IMR-90 (cell line): ENCODE measurements at regions not wholly inside any gene's neighbourhood (a gene's known extent, or its start where the extent isn't known, plus 50 kb on each side); places are given as distances from the start of the nearest gene placed in this dataset.

ENCODE experiments used
- ATAC-seq: fragments of 200-7000 bp; cut with Tn5 transposase; 2 replicates; pipeline ENCODE4 v1.9.1; 2020; ENCODE audit warnings: low read depth, mild to moderate bottlenecking, moderate library complexity
- BruUV-seq: library from RNA; stranded (reverse); fragments of 400-500 nt; replicated peaks from 2 replicates; lab custom pipeline; 2021; lab: Mats Ljungman, UMichigan
- CTCF ChIA-PET: fragments of 300-600 bp; formaldehyde crosslinking; extraction: SDS; loops from one replicate; lab custom pipeline; 2021; ENCODE audit warnings: antibody characterized with exemption; lab: Yijun Ruan, JAX
- POLR2A ChIA-PET: fragments of 300-600 bp; sonication (Branson Sonifier 250); formaldehyde crosslinking; loops from one replicate; lab custom pipeline; 2022; ENCODE audit warnings: antibody characterized with exemption; ENCODE audit not compliant: unreplicated experiment; lab: Charles Lee
- DNase-seq: peaks from one replicate; pipeline ENCODE4 v3.0.0; 2013
- H2AFZ ChIP-seq: replicated peaks from 2 replicates; pipeline ENCODE3; 2013; ENCODE audit warnings: low read length, mild to moderate bottlenecking; ENCODE audit not compliant: poor library complexity
- H2AK5ac ChIP-seq: 2 replicates; pipeline ENCODE4 v1.6.1; 2013; ENCODE audit warnings: low read depth, low read length, inconsistent platforms
- H2AK9ac ChIP-seq: replicated peaks from 2 replicates; pipeline ENCODE3; 2013; ENCODE audit warnings: mild to moderate bottlenecking, low read depth, low read length, moderate library complexity; ENCODE audit not compliant: poor library complexity
- H2BK120ac ChIP-seq: 2 replicates; pipeline ENCODE4 v1.6.1; 2013; ENCODE audit warnings: low read depth, low read length, inconsistent platforms
- H2BK15ac ChIP-seq: 3 replicates; pipeline ENCODE4 v1.6.1; 2013; ENCODE audit warnings: low read depth, low read length, inconsistent platforms
- H2BK20ac ChIP-seq: 2 replicates; pipeline ENCODE4 v1.6.1; 2013; ENCODE audit warnings: low read depth, mild to moderate bottlenecking, inconsistent platforms, low read length, moderate library complexity
- H2BK5ac ChIP-seq: 2 replicates; pipeline ENCODE4 v1.6.1; 2013; ENCODE audit warnings: mild to moderate bottlenecking, low read depth, low read length, inconsistent platforms; ENCODE audit not compliant: poor library complexity, severe bottlenecking
- H3K14ac ChIP-seq: replicated peaks from 2 replicates; pipeline ENCODE4 v1.6.1; 2013; ENCODE audit warnings: low read depth, low read length, inconsistent platforms
- H3K18ac ChIP-seq: 2 replicates; pipeline ENCODE4 v1.6.1; 2013; ENCODE audit warnings: low read depth, low read length, control low read depth
- H3K23ac ChIP-seq: 2 replicates; pipeline ENCODE4 v1.6.1; 2013; ENCODE audit warnings: low read depth, low read length, inconsistent platforms
- H3K27ac ChIP-seq: 2 replicates; pipeline ENCODE4 v1.5.1; 2013; ENCODE audit warnings: mild to moderate bottlenecking, control low read depth, low read length; ENCODE audit not compliant: insufficient read depth
- H3K27me3 ChIP-seq: 2 replicates; pipeline ENCODE4 v1.6.1; 2013; ENCODE audit warnings: low read length; ENCODE audit not compliant: control insufficient read depth, insufficient read depth
- H3K36me3 ChIP-seq: 2 replicates; pipeline ENCODE4 v1.6.1; 2013; ENCODE audit warnings: low read length, mixed read lengths; ENCODE audit not compliant: control insufficient read depth, insufficient read depth
- H3K4ac ChIP-seq: 2 replicates; pipeline ENCODE4 v1.6.1; 2013; ENCODE audit warnings: low read depth, low read length, inconsistent platforms
- H3K4me1 ChIP-seq: 2 replicates; pipeline ENCODE4 v1.6.1; 2013; ENCODE audit warnings: low read length, mixed read lengths; ENCODE audit not compliant: control insufficient read depth, insufficient read depth
- H3K4me2 ChIP-seq: 2 replicates; pipeline ENCODE4 v1.6.1; 2013; ENCODE audit warnings: low read depth, mild to moderate bottlenecking, control low read depth, low read length, moderate library complexity
- H3K4me3 ChIP-seq: 2 replicates; pipeline ENCODE4 v1.5.1; 2013; ENCODE audit warnings: low read depth, mild to moderate bottlenecking, control low read depth, low read length, moderate library complexity; ENCODE audit not compliant: insufficient read depth
- H3K56ac ChIP-seq: 2 replicates; pipeline ENCODE4 v1.6.1; 2013; ENCODE audit warnings: low read length, inconsistent platforms; ENCODE audit not compliant: insufficient read depth; ENCODE audit errors: extremely low read depth
- H3K79me1 ChIP-seq, 2 experiments: 2 replicates each; pipeline ENCODE4 v1.6.1; 2013; ENCODE audit warnings: low read length in 2 of 2, inconsistent platforms in 1 of 2, low read depth in 1 of 2
- H3K9ac ChIP-seq: 2 replicates; pipeline ENCODE4 v1.6.1; 2013; ENCODE audit warnings: low read depth, low read length, control low read depth
- H3K9me1 ChIP-seq: 2 replicates; pipeline ENCODE4 v1.6.1; 2013; ENCODE audit warnings: low read length, inconsistent platforms; ENCODE audit not compliant: insufficient read depth
- H3K9me3 ChIP-seq: 2 replicates; pipeline ENCODE4 v1.6.1; 2013; ENCODE audit warnings: low read length; ENCODE audit not compliant: control insufficient read depth, insufficient read depth
- H4K20me1 ChIP-seq: 2 replicates; pipeline ENCODE4 v1.6.1; 2013; ENCODE audit warnings: low read length, inconsistent platforms; ENCODE audit not compliant: insufficient read depth
- H4K5ac ChIP-seq: 2 replicates; pipeline ENCODE4 v1.6.1; 2013; ENCODE audit warnings: mild to moderate bottlenecking, low read depth, low read length, control low read depth
- H4K8ac ChIP-seq, 2 experiments: 2 replicates each; pipeline ENCODE4 v1.6.1; 2013; ENCODE audit warnings: low read depth in 2 of 2, low read length in 2 of 2, control low read depth in 1 of 2, inconsistent platforms in 1 of 2
- H4K91ac ChIP-seq: 2 replicates; pipeline ENCODE4 v1.6.1; 2013; ENCODE audit warnings: low read depth, low read length, inconsistent platforms; ENCODE audit not compliant: insufficient read depth
- CEBPB ChIP-seq: IDR thresholded peaks from 2 replicates; pipeline ENCODE4 v1.6.1; 2012; ENCODE audit warnings: low read depth, low read length, improper control_type of control experiment
- FOS ChIP-seq: fragments of 150-350 bp; IDR thresholded peaks from 2 replicates; pipeline ENCODE4 v1.6.1; 2016; ENCODE audit warnings: low read depth, low read length
- MAFK ChIP-seq: IDR thresholded peaks from 2 replicates; pipeline ENCODE4 v1.6.1; 2012; ENCODE audit warnings: low read depth, low read length, improper control_type of control experiment
- MXI1 ChIP-seq: IDR thresholded peaks from 2 replicates; pipeline ENCODE4 v1.6.1; 2012; ENCODE audit warnings: low read depth, mild to moderate bottlenecking, low read length, moderate library complexity, borderline replicate concordance
- NFE2L2 ChIP-seq: fragments of 150-350 bp; IDR thresholded peaks from 2 replicates; pipeline ENCODE4 v1.6.1; 2016; ENCODE audit warnings: low read depth, mild to moderate bottlenecking, low read length
- POLR2A ChIP-seq: IDR thresholded peaks from 2 replicates; pipeline ENCODE4 v1.6.1; 2012; ENCODE audit warnings: mild to moderate bottlenecking, low read depth, low read length
- RCOR1 ChIP-seq: IDR thresholded peaks from 2 replicates; pipeline ENCODE4 v1.6.1; 2012; ENCODE audit warnings: mild to moderate bottlenecking, low read length, improper control_type of control experiment; ENCODE audit not compliant: insufficient replicate concordance
- SMC3 ChIP-seq: fragments of 150-350 bp; IDR thresholded peaks from 2 replicates; pipeline ENCODE4 v1.6.1; 2016; ENCODE audit warnings: low read depth, mild to moderate bottlenecking, antibody characterized with exemption, low read length, moderate library complexity
- WGBS, 2 experiments: methylation state at CpG; one replicate each; pipeline versions ENCODE4 v1.1.5 to v1.1.7; 2013; ENCODE audit warnings: missing lambda C conversion rate in 2 of 2; ENCODE audit not compliant: insufficient read length in 1 of 2; ENCODE audit errors: extremely low coverage in 2 of 2; 5-methylcytosine and 5-hydroxymethylcytosine counted together
- dilution Hi-C: fragments of 300-500 bp; cut with HindIII; formaldehyde crosslinking; loops from one replicate; pipeline ENCODE4 v1.14.3; 2018; ENCODE audit warnings: low sequenced_read_pairs; ENCODE audit not compliant: unreplicated experiment
- in situ Hi-C: fragments of 300-500 bp; cut with MboI; formaldehyde crosslinking; loops from 3 replicates; pipeline ENCODE4 v1.14.3; 2019; ENCODE audit warnings: low sequenced_read_pairs, inconsistent platforms, mixed read lengths
- intact Hi-C: fragments of 100-400 bp; cut with micrococcal nuclease; formaldehyde crosslinking; loops from 2 replicates; pipeline ENCODE4 v1.10.0; 2022

GRCh38 chr16:86170720-86171119, 271.8 kb downstream of the IRF8 start:
- H3K4me1 ChIP-seq: peaks cover 12% of the 10 kb centered on the region
- dilution Hi-C loops (no loop called here), intact Hi-C loops (loop anchor here (2.0 kb wide), 1 partner anchor 50 kb away; no protein-coding TSS in a partner anchor), in situ Hi-C loops (no loop called here)
- H3K9ac ChIP-seq: no peak overlapping the region
- peak overlapping the region; percentile 98 for H4K91ac ChIP-seq
- H2AK9ac ChIP-seq: no peak overlapping the region
- H3K56ac ChIP-seq: peak overlapping the region; percentile 55; the same call in 1 of the 2 replicates
- H2BK20ac ChIP-seq: peak overlapping the region; percentile 98
- no peaks in the 10 kb centered on the region for H3K36me3 ChIP-seq
- ChIA-PET POLR2A (no interaction called here), CTCF (interaction anchor here (1.0 to 1.4 kb wide), 2 partner anchors 10 to 30 kb away, joined by 3 read pairs; no protein-coding TSS in a partner anchor)
- peak overlapping the region; percentile 99 for H2BK5ac ChIP-seq
- no TSS peak for BruUV-seq
- H2AFZ ChIP-seq: peak overlapping the region; percentile 89
- peak overlapping the region; percentile 89 for H4K5ac ChIP-seq
- DNase-seq: peak; percentile 28
- no peaks in the 10 kb centered on the region for H4K20me1 ChIP-seq
- TF ChIP-seq CEBPB (no peak), SMC3 (no peak), MAFK (no peak), RCOR1 (no peak), POLR2A (no peak; the same call in 1 of the 2 replicates), MXI1 (no peak), NFE2L2 (no peak), FOS (no peak)
- H3K14ac ChIP-seq: peak overlapping the region; percentile 79
- no peak for ATAC-seq
- peak overlapping the region; percentile 87 for H3K23ac ChIP-seq
- H2AK5ac ChIP-seq: peak overlapping the region; percentile 90
- H3K4me2 ChIP-seq: peak overlapping the region; percentile 78; the same call in 1 of the 2 replicates
- H4K8ac ChIP-seq: peak overlapping the region; percentile 64 to 95
- no CpG with 5 or more reads among the region's 5 CpGs for WGBS, 2 experiments
- H2BK120ac ChIP-seq: peak overlapping the region; percentile 99
- peaks cover 9% of the 10 kb centered on the region for H3K9me1 ChIP-seq
- no peaks in the 10 kb centered on the region for H3K79me1 ChIP-seq
- H3K27ac ChIP-seq: peak overlapping the region; percentile 91
- H2BK15ac ChIP-seq: peak overlapping the region; percentile 84; the same call in 2 of the 3 replicates
- peak overlapping the region; percentile 94 for H3K18ac ChIP-seq
- H3K4me3 ChIP-seq: no peak overlapping the region
- H3K4ac ChIP-seq: peak overlapping the region; percentile 96
- H3K27me3 ChIP-seq: no peaks in the 10 kb centered on the region
- H3K9me3 ChIP-seq: peaks cover 14% of the 10 kb centered on the region
